ENCODE measurements at regions not wholly inside any gene's neighbourhood (a gene's known extent, or its start where the extent isn't known, plus 50 kb on each side); places are given as distances from the start of the nearest gene placed in this dataset.

DNA sequence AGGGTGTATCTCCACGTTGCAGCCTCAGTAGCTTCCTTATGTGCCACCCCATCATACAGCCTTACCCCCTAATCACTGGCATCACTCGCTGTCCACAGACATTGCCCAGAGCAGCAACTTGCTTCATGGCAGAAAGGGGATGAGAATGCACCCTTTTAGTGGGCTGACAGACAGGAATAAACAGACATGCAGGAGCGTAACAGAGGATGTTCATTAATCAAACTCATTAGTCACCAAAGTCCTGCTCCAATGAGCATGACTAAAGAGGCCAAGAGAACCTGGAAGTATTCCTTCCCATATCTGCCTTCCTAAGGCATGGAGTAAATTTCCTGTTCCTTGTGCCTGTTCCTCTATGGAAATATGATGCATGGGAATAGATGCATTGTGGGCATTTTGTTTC is 197.0 kb downstream of the PHLDA1 start:
- no peaks in the 10 kb centered on the region for H3K36me3 ChIP-seq (ENCODE audit: control insufficient read depth, insufficient read depth, low read length)
- TF ChIP-seq, protein P1, sequence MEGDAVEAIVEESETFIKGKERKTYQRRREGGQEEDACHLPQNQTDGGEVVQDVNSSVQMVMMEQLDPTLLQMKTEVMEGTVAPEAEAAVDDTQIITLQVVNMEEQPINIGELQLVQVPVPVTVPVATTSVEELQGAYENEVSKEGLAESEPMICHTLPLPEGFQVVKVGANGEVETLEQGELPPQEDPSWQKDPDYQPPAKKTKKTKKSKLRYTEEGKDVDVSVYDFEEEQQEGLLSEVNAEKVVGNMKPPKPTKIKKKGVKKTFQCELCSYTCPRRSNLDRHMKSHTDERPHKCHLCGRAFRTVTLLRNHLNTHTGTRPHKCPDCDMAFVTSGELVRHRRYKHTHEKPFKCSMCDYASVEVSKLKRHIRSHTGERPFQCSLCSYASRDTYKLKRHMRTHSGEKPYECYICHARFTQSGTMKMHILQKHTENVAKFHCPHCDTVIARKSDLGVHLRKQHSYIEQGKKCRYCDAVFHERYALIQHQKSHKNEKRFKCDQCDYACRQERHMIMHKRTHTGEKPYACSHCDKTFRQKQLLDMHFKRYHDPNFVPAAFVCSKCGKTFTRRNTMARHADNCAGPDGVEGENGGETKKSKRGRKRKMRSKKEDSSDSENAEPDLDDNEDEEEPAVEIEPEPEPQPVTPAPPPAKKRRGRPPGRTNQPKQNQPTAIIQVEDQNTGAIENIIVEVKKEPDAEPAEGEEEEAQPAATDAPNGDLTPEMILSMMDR (IDR thresholded peaks at IDR 0.05; ENCODE audit: insufficient read depth, low read length, poor library complexity, severe bottlenecking) = no peak
- no peak overlapping the region for H3K4me3 ChIP-seq (ENCODE audit: low read depth, low read length)
- H3K27me3 ChIP-seq (ENCODE audit: control insufficient read depth, insufficient read depth, low read length) = no peaks in the 10 kb centered on the region
- peak; percentile 72 for DNase-seq (ENCODE audit: low read depth)

DNA sequence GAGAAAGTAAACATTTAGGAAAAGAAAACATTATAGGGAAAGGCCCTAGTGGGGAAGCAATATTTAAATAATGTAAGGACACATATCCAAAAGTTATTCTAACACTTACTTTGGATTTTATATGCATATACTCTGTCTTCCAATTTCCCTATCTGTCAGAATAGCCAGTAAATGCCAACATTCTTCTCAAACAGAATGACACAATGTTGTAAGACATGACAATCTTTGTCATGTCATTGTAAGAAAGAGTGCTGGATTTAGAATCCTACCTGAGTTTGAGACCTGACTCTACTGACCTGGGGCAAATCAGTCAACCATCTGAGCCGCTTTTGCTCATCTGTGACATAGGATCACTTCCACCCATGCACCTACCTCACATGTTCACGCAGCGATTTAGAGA is 198.3 kb downstream of the PHLDA1 start:
- TF ChIP-seq, protein P1 (IDR thresholded peaks at IDR 0.05; ENCODE audit: insufficient read depth, low read length, poor library complexity, severe bottlenecking) = no peak
- no peak for DNase-seq (ENCODE audit: low read depth)
- Histone ChIP-seq H3K36me3 (ENCODE audit: control insufficient read depth, insufficient read depth, low read length) (no peaks in the 10 kb centered on the region), H3K27me3 (ENCODE audit: control insufficient read depth, insufficient read depth, low read length) (no peaks in the 10 kb centered on the region), H3K4me3 (ENCODE audit: low read depth, low read length) (no peak overlapping the region)

DNA sequence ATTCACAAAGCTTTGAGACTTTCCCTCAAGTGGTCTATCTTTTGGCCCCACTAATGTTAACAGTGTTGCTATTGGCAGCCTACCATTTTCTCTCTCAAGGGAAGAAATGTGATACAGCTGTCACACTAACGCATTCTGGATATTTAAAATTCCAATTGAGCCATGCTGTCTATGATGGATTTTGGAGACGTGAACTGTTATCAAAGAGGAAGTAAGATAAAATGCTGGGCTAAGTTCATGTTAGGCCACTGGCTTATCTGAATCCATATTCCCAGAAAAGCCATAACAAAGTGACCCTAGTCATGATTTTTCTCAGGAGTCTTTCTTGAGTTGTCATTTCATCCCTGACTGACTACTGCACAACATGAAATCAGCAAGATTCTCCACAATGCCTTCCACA is 200.2 kb downstream of the PHLDA1 start:
- no peaks in the 10 kb centered on the region for H3K27me3 ChIP-seq (ENCODE audit: control insufficient read depth, insufficient read depth, low read length)
- no peak for DNase-seq (ENCODE audit: low read depth)
- no peak overlapping the region for H3K4me3 ChIP-seq (ENCODE audit: low read depth, low read length)
- H3K36me3 ChIP-seq (ENCODE audit: control insufficient read depth, insufficient read depth, low read length) = no peaks in the 10 kb centered on the region
- TF ChIP-seq, protein P1 (IDR thresholded peaks at IDR 0.05; ENCODE audit: insufficient read depth, low read length, poor library complexity, severe bottlenecking) = no peak

DNA sequence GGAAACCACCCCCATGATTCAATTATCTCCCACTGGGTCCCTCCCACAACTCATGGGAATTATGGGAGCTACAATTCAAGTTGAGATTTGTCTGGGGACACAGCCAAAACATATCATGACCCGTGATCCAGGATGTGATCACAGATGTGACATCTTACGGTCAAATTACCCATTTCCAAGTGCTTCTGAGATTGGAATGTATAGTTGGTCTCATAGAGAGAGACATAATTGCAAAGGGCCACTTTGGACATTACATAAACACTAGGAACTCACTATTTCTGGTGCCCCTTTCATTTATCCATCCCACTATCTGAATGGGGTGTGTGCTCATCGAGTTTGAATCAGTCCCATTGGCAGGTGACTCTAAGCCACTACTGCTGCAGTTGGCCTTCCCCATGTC is 204.5 kb downstream of the PHLDA1 start:
- no peaks in the 10 kb centered on the region for H3K36me3 ChIP-seq (ENCODE audit: control insufficient read depth, insufficient read depth, low read length)
- no peaks in the 10 kb centered on the region for H3K27me3 ChIP-seq (ENCODE audit: control insufficient read depth, insufficient read depth, low read length)
- TF ChIP-seq, protein P1 (IDR thresholded peaks at IDR 0.05; ENCODE audit: insufficient read depth, low read length, poor library complexity, severe bottlenecking) = no peak
- no peak overlapping the region for H3K4me3 ChIP-seq (ENCODE audit: low read depth, low read length)
- no peak for DNase-seq (ENCODE audit: low read depth)

DNA sequence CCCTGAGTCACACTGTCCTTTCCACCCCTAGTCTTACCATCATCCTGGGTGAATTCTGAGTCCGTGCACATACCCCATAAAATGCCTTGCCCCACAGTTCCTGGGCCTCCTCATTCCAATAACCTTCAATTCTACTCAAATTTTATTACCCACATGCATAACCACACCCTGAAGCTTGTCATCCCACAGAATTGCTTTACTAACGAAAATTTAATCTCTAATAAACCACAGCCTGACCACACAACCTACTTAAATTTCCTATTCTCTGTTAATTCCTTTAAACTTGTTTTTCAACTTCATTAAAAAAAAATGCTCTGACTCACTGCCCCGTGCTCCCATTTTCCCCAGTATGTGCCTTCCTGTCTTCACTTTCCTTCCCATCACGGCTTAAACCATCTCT is 205.9 kb downstream of the PHLDA1 start:
- Histone ChIP-seq H3K36me3 (ENCODE audit: control insufficient read depth, insufficient read depth, low read length) (no peaks in the 10 kb centered on the region), H3K4me3 (ENCODE audit: low read depth, low read length) (no peak overlapping the region), H3K27me3 (ENCODE audit: control insufficient read depth, insufficient read depth, low read length) (no peaks in the 10 kb centered on the region)
- DNase-seq (ENCODE audit: low read depth) = peak; percentile 90
- TF ChIP-seq, protein P1 (IDR thresholded peaks at IDR 0.05; ENCODE audit: insufficient read depth, low read length, poor library complexity, severe bottlenecking) = no peak

DNA sequence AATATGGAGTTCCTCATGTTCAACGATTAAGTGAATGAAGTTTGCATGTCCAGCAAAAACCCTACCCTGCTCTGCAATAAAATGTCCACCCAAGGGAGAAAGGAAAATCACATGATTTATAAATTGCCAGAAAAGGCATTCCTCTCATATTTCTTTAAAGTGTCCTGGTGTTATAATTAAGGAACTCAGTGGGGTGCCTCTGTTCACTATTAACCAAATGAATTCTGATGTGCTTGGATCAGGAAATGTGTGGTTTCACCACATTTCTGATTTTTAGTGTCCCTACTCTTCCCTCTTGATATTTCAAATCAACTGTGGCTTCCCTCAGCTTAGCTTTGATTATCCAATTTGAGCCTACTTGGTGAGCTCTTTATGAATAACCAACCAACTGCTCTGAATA is 208.1 kb downstream of the PHLDA1 start:
- no peaks in the 10 kb centered on the region for H3K27me3 ChIP-seq (ENCODE audit: control insufficient read depth, insufficient read depth, low read length)
- TF ChIP-seq, protein P1 (IDR thresholded peaks at IDR 0.05; ENCODE audit: insufficient read depth, low read length, poor library complexity, severe bottlenecking) = no peak
- no peaks in the 10 kb centered on the region for H3K36me3 ChIP-seq (ENCODE audit: control insufficient read depth, insufficient read depth, low read length)
- no peak for DNase-seq (ENCODE audit: low read depth)
- no peak overlapping the region for H3K4me3 ChIP-seq (ENCODE audit: low read depth, low read length)

Data from kidney epithelial cell (primary cell).